Muscle of leg (tissue), 3 donors: ENCODE measurements at regions not wholly inside any gene's neighbourhood (a gene's known extent, or its start where the extent isn't known, plus 50 kb on each side); places are given as distances from the start of the nearest gene placed in this dataset.

ENCODE experiments used
- DNase-seq: peaks from one replicate; pipeline ENCODE4 v3.0.0; 2013
- H3K27ac ChIP-seq: one replicate; pipeline ENCODE4 v1.5.1; 2013; ENCODE audit warnings: mild to moderate bottlenecking, low read length, control low read depth
- H3K27me3 ChIP-seq: one replicate; pipeline ENCODE4 v1.6.1; 2013; ENCODE audit warnings: low read length; ENCODE audit not compliant: control insufficient read depth, insufficient read depth
- H3K36me3 ChIP-seq: one replicate; pipeline ENCODE4 v1.6.1; 2013; ENCODE audit warnings: low read length; ENCODE audit not compliant: control insufficient read depth, insufficient read depth
- H3K4me1 ChIP-seq: one replicate; pipeline ENCODE4 v1.6.1; 2013; ENCODE audit warnings: low read length; ENCODE audit not compliant: control insufficient read depth, insufficient read depth
- H3K4me3 ChIP-seq: one replicate; pipeline ENCODE4 v1.5.1; 2013; ENCODE audit warnings: low read length, control low read depth
- H3K9me3 ChIP-seq: replicated peaks from 2 replicates; pipeline ENCODE4 v1.6.1; 2013; ENCODE audit warnings: low read depth, low read length; ENCODE audit not compliant: control insufficient read depth
- WGBS: methylation state at CpG from one replicate; pipeline ENCODE4 v1.1.5; 2013; ENCODE audit warnings: missing lambda C conversion rate; ENCODE audit not compliant: insufficient coverage; 5-methylcytosine and 5-hydroxymethylcytosine counted together

GRCh38 chr1:162987866-162988265, 81.3 kb upstream of the RGS4 start:
- no peaks in the 10 kb centered on the region for H3K36me3 ChIP-seq
- no peaks in the 10 kb centered on the region for H3K4me1 ChIP-seq
- 83% methylated on average over 1 of the region's 1 CpG for WGBS
- no peak for DNase-seq
- no peaks in the 10 kb centered on the region for H3K9me3 ChIP-seq
- no peak overlapping the region for H3K27ac ChIP-seq
- no peaks in the 10 kb centered on the region for H3K27me3 ChIP-seq
- no peak overlapping the region for H3K4me3 ChIP-seq

DNA sequence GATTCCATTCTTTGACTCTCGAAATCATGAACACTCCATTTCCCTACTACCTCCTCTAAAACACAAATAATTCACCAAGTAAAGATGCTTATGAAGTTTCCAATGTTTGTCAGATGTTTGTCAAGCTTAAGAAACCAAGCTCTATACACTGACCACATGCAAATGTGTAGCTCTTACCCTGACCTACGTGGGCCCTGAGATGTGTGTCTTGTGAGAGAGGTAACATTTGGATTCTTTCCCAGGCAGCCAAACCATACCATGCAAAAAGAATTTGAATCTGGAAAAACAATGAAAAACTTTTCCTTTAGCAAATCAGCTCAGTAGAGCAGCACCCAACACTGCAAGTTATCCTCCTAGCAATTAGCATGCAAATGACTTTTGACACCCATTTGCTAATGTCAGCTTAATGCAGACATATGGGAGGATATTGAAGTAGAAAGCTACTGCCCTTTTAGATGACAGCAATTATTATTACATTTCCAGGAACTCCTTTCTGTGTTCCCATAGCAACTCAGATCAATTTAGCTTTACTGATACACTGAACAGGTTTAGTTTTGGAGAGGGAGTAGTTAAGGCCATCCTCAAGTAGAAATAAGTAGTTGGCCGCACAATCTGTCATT, 83.2 kb upstream of the RGS4 start:
- no peaks in the 10 kb centered on the region for H3K4me1 ChIP-seq
- no CpG with 5 or more reads among the region's 3 CpGs for WGBS
- H3K4me3 ChIP-seq, result no peak overlapping the region
- H3K36me3 ChIP-seq, result no peaks in the 10 kb centered on the region
- DNase-seq, result no peak
- H3K9me3 ChIP-seq, result no peaks in the 10 kb centered on the region
- H3K27me3 ChIP-seq, result no peaks in the 10 kb centered on the region
- H3K27ac ChIP-seq, result no peak overlapping the region

DNA sequence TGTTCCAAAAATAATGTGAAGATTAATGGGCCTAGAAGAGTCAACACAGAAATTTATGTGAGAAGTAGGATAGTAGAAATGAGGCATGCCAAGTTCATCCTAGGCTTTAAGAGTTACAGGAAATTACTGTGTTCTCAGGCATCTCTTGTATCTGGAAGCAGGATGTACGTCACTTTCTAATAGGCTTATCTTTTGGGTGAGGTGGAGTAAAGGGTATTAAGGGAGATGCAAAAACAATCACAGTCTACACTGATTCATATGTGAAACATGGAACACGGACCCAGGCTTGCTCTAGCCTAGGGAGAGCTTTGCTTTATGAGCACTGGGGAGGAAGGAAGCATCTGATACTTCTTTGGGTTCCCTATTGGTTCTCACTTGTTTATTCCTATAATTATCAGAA, 84.5 kb upstream of the RGS4 start:
- DNase-seq, result no peak
- H3K4me1 ChIP-seq, result no peaks in the 10 kb centered on the region
- H3K27me3 ChIP-seq, result no peaks in the 10 kb centered on the region
- no peak overlapping the region for H3K27ac ChIP-seq
- H3K9me3 ChIP-seq, result no peaks in the 10 kb centered on the region
- no peaks in the 10 kb centered on the region for H3K36me3 ChIP-seq
- no peak overlapping the region for H3K4me3 ChIP-seq
- WGBS, result no CpG with 5 or more reads among the region's 2 CpGs

DNA sequence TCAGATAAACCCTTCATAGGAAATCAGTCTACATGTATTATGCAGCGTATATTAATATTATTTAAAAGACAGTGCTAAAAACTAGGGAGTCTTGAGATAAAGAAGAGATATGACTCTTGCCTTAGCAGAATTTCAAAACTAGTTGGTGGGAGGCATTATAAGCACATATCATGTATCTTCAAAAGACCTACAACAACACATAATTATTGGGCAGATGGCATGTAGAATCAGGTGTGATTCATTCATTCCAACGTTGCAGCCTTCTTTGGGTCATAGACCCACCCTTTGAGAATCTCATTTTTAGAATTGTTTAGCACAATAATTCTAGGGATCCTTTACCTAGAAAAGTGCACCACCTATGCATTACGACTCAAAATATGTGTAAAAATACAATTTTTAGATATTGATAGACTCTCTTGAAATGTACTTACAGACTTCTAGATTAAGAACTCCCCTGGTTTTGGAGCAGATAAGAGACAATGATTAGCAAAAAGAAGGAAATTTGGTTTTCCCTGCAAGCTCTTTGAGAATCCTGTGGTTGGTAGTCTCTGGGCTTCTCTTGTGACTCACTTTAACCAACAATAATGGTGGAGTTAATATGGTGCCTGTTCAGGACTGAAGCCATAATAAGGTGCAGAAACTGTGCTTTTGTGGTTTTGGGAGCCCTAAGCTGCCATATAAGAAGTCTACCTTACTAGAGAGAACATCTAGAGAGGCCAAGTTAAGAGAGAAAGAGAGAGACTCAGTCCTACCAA, 85.3 kb upstream of the RGS4 start:
- Histone ChIP-seq H3K27ac (no peak overlapping the region), H3K4me3 (no peak overlapping the region), H3K36me3 (no peaks in the 10 kb centered on the region), H3K4me1 (no peaks in the 10 kb centered on the region), H3K9me3 (no peaks in the 10 kb centered on the region), H3K27me3 (no peaks in the 10 kb centered on the region)
- DNase-seq, result no peak
- no CpG with 5 or more reads among the region's 3 CpGs for WGBS

GRCh38 chr1:162982364-162982763, 86.8 kb upstream of the RGS4 start:
- Histone ChIP-seq H3K9me3 (no peaks in the 10 kb centered on the region), H3K4me1 (no peaks in the 10 kb centered on the region), H3K27ac (no peak overlapping the region), H3K27me3 (no peaks in the 10 kb centered on the region), H3K4me3 (no peak overlapping the region), H3K36me3 (no peaks in the 10 kb centered on the region)
- DNase-seq, result no peak

DNA sequence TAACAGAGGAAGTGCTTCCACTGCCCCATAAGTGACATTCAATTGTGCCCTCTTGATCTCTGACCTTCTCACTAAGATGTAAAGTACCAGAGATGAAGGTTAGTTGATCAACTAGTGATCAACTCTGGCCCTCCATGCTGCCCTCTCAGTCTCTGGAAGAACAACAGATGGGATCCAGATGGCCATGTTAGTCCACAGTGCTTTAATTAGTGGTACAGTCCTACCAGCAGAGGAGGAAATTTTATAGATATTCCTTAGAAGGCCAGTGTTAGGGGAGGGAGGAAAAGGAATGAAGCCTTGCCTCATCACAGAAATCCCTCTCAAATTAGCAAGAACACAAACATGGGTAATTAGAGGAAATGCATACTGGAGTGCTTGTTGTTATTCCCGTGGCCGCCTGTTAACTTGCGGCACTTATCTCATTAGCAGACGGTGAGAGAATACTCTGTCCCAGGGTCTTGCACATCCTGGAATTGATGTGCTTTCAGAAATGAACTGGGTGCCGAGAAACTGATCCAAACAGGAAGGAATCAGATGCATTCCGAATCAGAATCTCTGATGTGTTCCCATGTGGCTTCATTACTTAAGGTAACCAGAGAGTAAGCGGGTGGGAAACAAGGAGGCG, 91.1 kb upstream of the RGS4 start:
- Histone ChIP-seq H3K4me1 (no peaks in the 10 kb centered on the region), H3K4me3 (no peak overlapping the region), H3K36me3 (no peaks in the 10 kb centered on the region), H3K27me3 (no peaks in the 10 kb centered on the region), H3K9me3 (no peaks in the 10 kb centered on the region), H3K27ac (no peak overlapping the region)
- no peak for DNase-seq
- WGBS, result 48% methylated on average over 6 of the region's 8 CpGs

DNA sequence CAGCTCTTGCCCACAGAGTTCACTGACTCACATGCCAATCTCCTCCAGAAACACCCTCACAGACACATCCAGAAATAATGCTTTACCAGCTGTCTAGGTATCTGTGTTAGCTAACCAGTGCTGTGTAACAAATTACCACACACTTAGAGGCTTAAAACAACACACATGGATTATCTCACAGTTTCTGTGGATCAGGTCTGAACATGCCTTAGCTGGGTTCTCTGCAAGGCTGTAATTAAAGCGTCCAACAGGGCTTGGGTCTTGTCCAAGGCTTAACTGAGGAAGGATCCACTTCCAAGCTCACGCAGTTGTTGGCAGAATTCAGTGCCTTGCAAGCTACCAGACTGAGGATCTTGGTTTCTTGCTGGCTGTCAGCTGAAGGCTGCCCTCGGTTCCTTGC, 92.5 kb upstream of the RGS4 start:
- no peak overlapping the region for H3K27ac ChIP-seq
- no peaks in the 10 kb centered on the region for H3K9me3 ChIP-seq
- no peaks in the 10 kb centered on the region for H3K27me3 ChIP-seq
- no peak for DNase-seq
- H3K36me3 ChIP-seq, result no peaks in the 10 kb centered on the region
- 71% methylated on average over 2 of the region's 3 CpGs for WGBS
- H3K4me1 ChIP-seq, result no peaks in the 10 kb centered on the region
- no peak overlapping the region for H3K4me3 ChIP-seq

GRCh38 chr1:162974810-162975209, 94.4 kb upstream of the RGS4 start:
- no peaks in the 10 kb centered on the region for H3K27me3 ChIP-seq
- no peaks in the 10 kb centered on the region for H3K36me3 ChIP-seq
- no peaks in the 10 kb centered on the region for H3K9me3 ChIP-seq
- DNase-seq, result no peak
- no peak overlapping the region for H3K4me3 ChIP-seq
- no peak overlapping the region for H3K27ac ChIP-seq
- no peaks in the 10 kb centered on the region for H3K4me1 ChIP-seq

GRCh38 chr1:162973381-162973795, 95.8 kb upstream of the RGS4 start:
- H3K36me3 ChIP-seq, result no peaks in the 10 kb centered on the region
- no peaks in the 10 kb centered on the region for H3K9me3 ChIP-seq
- H3K27ac ChIP-seq, result no peak overlapping the region
- H3K4me3 ChIP-seq, result no peak overlapping the region
- DNase-seq, result no peak
- H3K27me3 ChIP-seq, result no peaks in the 10 kb centered on the region
- no peaks in the 10 kb centered on the region for H3K4me1 ChIP-seq

DNA sequence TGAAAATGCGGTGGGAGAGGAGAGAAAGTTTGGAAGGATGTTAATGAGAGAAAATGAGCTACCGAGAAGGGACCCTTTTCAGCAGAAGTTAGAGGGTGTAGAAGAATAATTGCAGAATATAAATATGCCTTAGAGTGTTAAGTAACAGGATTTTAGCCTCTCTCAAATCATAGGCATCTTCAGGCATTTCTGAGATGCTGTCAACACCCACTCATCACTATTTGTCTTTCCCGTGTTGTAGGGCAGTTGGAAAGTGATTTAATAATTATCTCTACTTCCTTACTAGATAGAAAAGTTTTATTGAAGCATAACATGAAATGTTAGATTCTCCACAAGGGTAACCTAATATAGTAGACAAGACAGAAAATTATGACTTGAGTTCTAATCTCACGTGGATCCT, 96.4 kb upstream of the RGS4 start:
- no peak overlapping the region for H3K27ac ChIP-seq
- no peaks in the 10 kb centered on the region for H3K27me3 ChIP-seq
- no peaks in the 10 kb centered on the region for H3K36me3 ChIP-seq
- H3K9me3 ChIP-seq, result no peaks in the 10 kb centered on the region
- no CpG with 5 or more reads among the region's 4 CpGs for WGBS
- no peak for DNase-seq
- H3K4me3 ChIP-seq, result no peak overlapping the region
- no peaks in the 10 kb centered on the region for H3K4me1 ChIP-seq
